SU-DHL-6 (cell line): ENCODE measurements at regions not wholly inside any gene's neighbourhood (a gene's known extent, or its start where the extent isn't known, plus 50 kb on each side); places are given as distances from the start of the nearest gene placed in this dataset.

ENCODE experiments used
- H2AFZ ChIP-seq: fragments of 200-600 bp; sonication (generic); 2 replicates; pipeline ENCODE4 v1.6.1; 2014; ENCODE audit warnings: low read depth, mild to moderate bottlenecking, moderate library complexity, mixed read lengths, antibody characterized with exemption, low read length; ENCODE audit not compliant: severe bottlenecking
- H3F3A ChIP-seq: fragments of 200-600 bp; shearing (Covaris generic); 2 replicates; pipeline ENCODE4 v1.6.0; 2016; ENCODE audit warnings: antibody characterized with exemption, mild to moderate bottlenecking; ENCODE audit not compliant: insufficient read depth
- H3K27ac ChIP-seq: fragments of 200-600 bp; sonication (generic); 2 replicates; pipeline ENCODE4 v1.5.1; 2016; ENCODE audit warnings: low read depth, mild to moderate bottlenecking, low read length, moderate library complexity, mixed read lengths
- H3K27me3 ChIP-seq: fragments of 200-600 bp; sonication (generic), shearing (Covaris generic); 2 replicates; pipeline ENCODE4 v1.6.0; 2014; ENCODE audit warnings: mild to moderate bottlenecking, low read length
- H3K36me3 ChIP-seq: fragments of 200-600 bp; sonication (generic); 2 replicates; pipeline ENCODE4 v1.6.1; 2014; ENCODE audit warnings: mild to moderate bottlenecking, low read length, mixed read lengths
- H3K4me2 ChIP-seq: fragments of 300-600, 200-600 bp; shearing (Covaris generic), sonication (generic); 2 replicates; pipeline ENCODE4 v1.6.0; 2014; ENCODE audit warnings: low read length, low read depth, mild to moderate bottlenecking; ENCODE audit not compliant: poor library complexity, severe bottlenecking
- H3K4me3 ChIP-seq: fragments of 200-600 bp; sonication (generic); 2 replicates; pipeline ENCODE4 v1.5.1; 2014; ENCODE audit warnings: antibody characterized with exemption, low read length, mild to moderate bottlenecking, mixed read lengths; ENCODE audit not compliant: insufficient read depth, poor library complexity, severe bottlenecking
- H3K79me2 ChIP-seq: fragments of 200-600 bp; sonication (generic); 2 replicates; pipeline ENCODE4 v1.6.1; 2014; ENCODE audit warnings: mild to moderate bottlenecking, low read length, moderate library complexity; ENCODE audit not compliant: insufficient read depth
- H3K9ac ChIP-seq: fragments of 200-600 bp; sonication (generic); 2 replicates; pipeline ENCODE4 v1.7.0; 2014; ENCODE audit warnings: mild to moderate bottlenecking, low read length
- H3K9me2 ChIP-seq: fragments of 200-600 bp; sonication (generic); replicated peaks from 2 replicates; pipeline ENCODE4 v1.6.1; 2014; ENCODE audit warnings: low read length; ENCODE audit not compliant: insufficient read depth
- H3K9me3 ChIP-seq: fragments of 200-600 bp; sonication (generic); 2 replicates; pipeline ENCODE4 v1.6.1; 2014; ENCODE audit warnings: low read length, mixed read lengths; ENCODE audit not compliant: insufficient read depth
- H4K20me1 ChIP-seq: fragments of 200-600 bp; sonication (generic); 2 replicates; pipeline ENCODE4 v1.6.1; 2014; ENCODE audit warnings: low read depth, mild to moderate bottlenecking, antibody characterized with exemption, low read length, moderate library complexity, mixed read lengths
- EZH2phosphoT487 ChIP-seq: fragments of 200-600 bp; sonication (generic), shearing (Covaris generic); conservative IDR thresholded peaks from 2 replicates; pipeline ENCODE4 v1.6.1; 2018; ENCODE audit warnings: mild to moderate bottlenecking, antibody characterized with exemption, low read length, moderate library complexity, mixed read lengths
- TF ChIP-seq, protein P1 (sequence below): fragments of 200-600 bp; sonication (generic); IDR thresholded peaks from one replicate; pipeline ENCODE4 v1.5.1; 2017; ENCODE audit warnings: antibody characterized with exemption, mild to moderate bottlenecking, low read length, moderate library complexity; ENCODE audit not compliant: insufficient read depth, poor library complexity, severe bottlenecking

DNA sequence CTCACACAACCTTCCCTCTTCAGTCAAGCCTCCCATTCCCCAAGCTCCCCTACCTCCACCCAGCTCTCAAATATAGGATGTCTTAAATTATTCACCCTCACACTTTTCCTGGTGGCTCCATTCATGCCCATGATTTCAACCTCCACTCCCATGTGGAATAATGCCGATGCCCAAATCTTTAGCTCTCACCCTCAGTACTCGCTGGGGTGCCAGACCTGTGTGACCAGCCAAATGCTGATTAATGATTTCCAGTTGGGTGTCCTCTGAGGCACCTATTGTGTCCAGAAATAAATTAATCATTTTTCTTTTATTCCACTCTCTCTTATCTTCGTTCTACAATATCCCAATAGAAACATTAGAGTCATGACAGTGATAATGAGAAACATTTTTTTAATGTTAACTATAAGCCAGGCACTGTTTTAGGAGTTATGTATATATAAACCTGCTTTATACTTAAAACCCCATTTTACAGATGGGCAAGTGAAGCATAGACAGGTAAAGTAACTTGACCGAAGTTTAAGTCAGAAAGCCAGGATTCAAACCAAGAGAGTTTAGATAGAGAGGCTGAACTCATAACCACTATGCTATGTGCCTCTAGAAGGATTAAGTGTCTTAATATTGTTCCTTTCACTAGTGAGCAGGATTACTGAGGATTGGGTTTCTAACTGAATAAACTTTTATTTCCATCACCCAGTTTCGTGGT is 209.7 kb downstream of the DUSP10 start:
- no peak overlapping the region for H3K4me2 ChIP-seq
- no peak for TF ChIP-seq EZH2phosphoT487
- TF ChIP-seq, protein P1, sequence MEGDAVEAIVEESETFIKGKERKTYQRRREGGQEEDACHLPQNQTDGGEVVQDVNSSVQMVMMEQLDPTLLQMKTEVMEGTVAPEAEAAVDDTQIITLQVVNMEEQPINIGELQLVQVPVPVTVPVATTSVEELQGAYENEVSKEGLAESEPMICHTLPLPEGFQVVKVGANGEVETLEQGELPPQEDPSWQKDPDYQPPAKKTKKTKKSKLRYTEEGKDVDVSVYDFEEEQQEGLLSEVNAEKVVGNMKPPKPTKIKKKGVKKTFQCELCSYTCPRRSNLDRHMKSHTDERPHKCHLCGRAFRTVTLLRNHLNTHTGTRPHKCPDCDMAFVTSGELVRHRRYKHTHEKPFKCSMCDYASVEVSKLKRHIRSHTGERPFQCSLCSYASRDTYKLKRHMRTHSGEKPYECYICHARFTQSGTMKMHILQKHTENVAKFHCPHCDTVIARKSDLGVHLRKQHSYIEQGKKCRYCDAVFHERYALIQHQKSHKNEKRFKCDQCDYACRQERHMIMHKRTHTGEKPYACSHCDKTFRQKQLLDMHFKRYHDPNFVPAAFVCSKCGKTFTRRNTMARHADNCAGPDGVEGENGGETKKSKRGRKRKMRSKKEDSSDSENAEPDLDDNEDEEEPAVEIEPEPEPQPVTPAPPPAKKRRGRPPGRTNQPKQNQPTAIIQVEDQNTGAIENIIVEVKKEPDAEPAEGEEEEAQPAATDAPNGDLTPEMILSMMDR = no peak
- H3K27ac ChIP-seq = no peak overlapping the region
- H3K9ac ChIP-seq = no peak overlapping the region
- H3F3A ChIP-seq = no peaks in the 10 kb centered on the region
- H4K20me1 ChIP-seq = no peaks in the 10 kb centered on the region
- no peak overlapping the region for H3K4me3 ChIP-seq
- no peaks in the 10 kb centered on the region for H3K27me3 ChIP-seq
- H3K9me2 ChIP-seq = no peaks in the 10 kb centered on the region
- H3K9me3 ChIP-seq = no peaks in the 10 kb centered on the region
- no peaks in the 10 kb centered on the region for H3K36me3 ChIP-seq
- H2AFZ ChIP-seq = no peak overlapping the region
- H3K79me2 ChIP-seq = no peaks in the 10 kb centered on the region

DNA sequence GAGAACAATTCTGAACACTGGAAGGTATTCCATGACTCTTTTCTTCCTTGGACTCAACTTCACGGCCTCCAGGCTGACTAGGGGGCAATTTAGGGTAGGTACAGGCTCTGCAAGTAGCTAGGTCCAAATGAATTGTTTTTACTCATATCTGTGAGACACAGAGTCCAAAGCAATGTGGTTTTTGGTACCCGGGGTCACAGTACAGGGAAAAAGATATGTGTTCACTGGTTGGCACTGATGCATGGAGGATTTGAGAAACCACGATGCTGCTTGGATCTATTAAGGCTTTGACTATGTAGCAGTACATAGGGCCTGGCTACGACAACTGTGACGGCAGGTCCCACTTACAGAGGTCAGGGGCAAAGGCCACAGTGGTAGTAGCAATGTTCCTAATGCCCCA is 200.6 kb downstream of the DUSP10 start:
- H3K27me3 ChIP-seq = no peaks in the 10 kb centered on the region; the same call in 1 of the 2 replicates
- H3K4me2 ChIP-seq = no peak overlapping the region
- H3K79me2 ChIP-seq = no peaks in the 10 kb centered on the region
- no peaks in the 10 kb centered on the region; the same call in 1 of the 2 replicates for H3K9me2 ChIP-seq
- no peak overlapping the region for H3K9ac ChIP-seq
- H3F3A ChIP-seq = no peaks in the 10 kb centered on the region
- H3K36me3 ChIP-seq = no peaks in the 10 kb centered on the region
- TF ChIP-seq, protein P1 = no peak
- no peak for TF ChIP-seq EZH2phosphoT487
- H3K9me3 ChIP-seq = no peaks in the 10 kb centered on the region
- H2AFZ ChIP-seq = no peak overlapping the region
- H3K4me3 ChIP-seq = no peak overlapping the region
- no peaks in the 10 kb centered on the region for H4K20me1 ChIP-seq
- no peak overlapping the region for H3K27ac ChIP-seq

- H3K27ac ChIP-seq = no peak overlapping the region
- H3K27me3 ChIP-seq = no peaks in the 10 kb centered on the region; the same call in 1 of the 2 replicates
- no peaks in the 10 kb centered on the region for H3K9me3 ChIP-seq
- H3K4me2 ChIP-seq = no peak overlapping the region
- TF ChIP-seq, protein P1 = no peak
- no peak for TF ChIP-seq EZH2phosphoT487
- no peaks in the 10 kb centered on the region for H3K9me2 ChIP-seq
- H3K79me2 ChIP-seq = no peaks in the 10 kb centered on the region
- no peaks in the 10 kb centered on the region for H4K20me1 ChIP-seq
- H3K4me3 ChIP-seq = no peak overlapping the region
- H3K36me3 ChIP-seq = no peaks in the 10 kb centered on the region
- H2AFZ ChIP-seq = peak overlapping the region; percentile 16
- H3F3A ChIP-seq = no peaks in the 10 kb centered on the region
- H3K9ac ChIP-seq = no peak overlapping the region
Observed at GRCh38 chr1:221543529-221544120, 198.3 kb downstream of the DUSP10 start.
